ENCODE measurements at regions not wholly inside any gene's neighbourhood (a gene's known extent, or its start where the extent isn't known, plus 50 kb on each side); places are given as distances from the start of the nearest gene placed in this dataset.

GRCh38 chr4:112085156-112086035 is 59.9 kb upstream of the FAM241A start:
- TF ChIP-seq YY1 (IDR thresholded peaks at IDR 0.05; ENCODE audit: low read depth): no peak
- TF ChIP-seq MAX (IDR thresholded peaks at IDR 0.05): no peak
- TF ChIP-seq EP300 (IDR thresholded peaks at IDR 0.05; ENCODE audit: borderline replicate concordance): no peak
- TF ChIP-seq FOXM1 (IDR thresholded peaks at IDR 0.05; ENCODE audit: borderline replicate concordance, low read depth): no peak
- no peak for TF ChIP-seq REST (IDR thresholded peaks at IDR 0.05; ENCODE audit: low read depth)
- no peak for TF ChIP-seq ZBTB7A (IDR thresholded peaks at IDR 0.05; ENCODE audit: low read depth)
- TF ChIP-seq TAF1 (IDR thresholded peaks at IDR 0.05; ENCODE audit: low read depth): no peak
- no peak for TF ChIP-seq NFIC (IDR thresholded peaks at IDR 0.05)
- no peak for TF ChIP-seq RAD21 (IDR thresholded peaks at IDR 0.05; ENCODE audit: low read depth)
- no peak for TF ChIP-seq USF1 (IDR thresholded peaks at IDR 0.05)
- no peak for TF ChIP-seq CREB1 (IDR thresholded peaks at IDR 0.05; ENCODE audit: low read depth)
- no peak for TF ChIP-seq TCF12 (IDR thresholded peaks at IDR 0.05; ENCODE audit: low read depth)
- TF ChIP-seq EGR1 (IDR thresholded peaks at IDR 0.05): no peak

Measured in Ishikawa (cell line).